Fibroblast of skin of right quadriceps (primary cell): ENCODE measurements at regions not wholly inside any gene's neighbourhood (a gene's known extent, or its start where the extent isn't known, plus 50 kb on each side); places are given as distances from the start of the nearest gene placed in this dataset.

Experiments
- DNase-seq: peaks from one replicate; pipeline ENCODE4 v3.0.0-alpha.2; 2013

GRCh38 chr10:10923029-10923651, 94.5 kb upstream of the CELF2 start:
- DNase-seq, result no peak

- DNase-seq, result no peak
Observed at GRCh38 chr10:10925667-10926066, 92.0 kb upstream of the CELF2 start.

- no peak for DNase-seq
Observed at GRCh38 chr10:10927608-10928007, 90.1 kb upstream of the CELF2 start.

GRCh38 chr10:10930979-10931743, 86.5 kb upstream of the CELF2 start:
- DNase-seq, result no peak

GRCh38 chr10:10935032-10935431, 82.6 kb upstream of the CELF2 start:
- no peak for DNase-seq

GRCh38 chr10:10938676-10939075, 79.0 kb upstream of the CELF2 start:
- DNase-seq, result no peak

- DNase-seq, result no peak
Observed at GRCh38 chr10:10941127-10941730, 76.4 kb upstream of the CELF2 start.

- DNase-seq, result peak; percentile 11
Observed at GRCh38 chr10:10942441-10942840, 75.2 kb upstream of the CELF2 start.

- DNase-seq, result no peak
Observed at GRCh38 chr10:10946081-10946480, 71.6 kb upstream of the CELF2 start.

GRCh38 chr10:10946801-10947200, 70.9 kb upstream of the CELF2 start:
- no peak for DNase-seq

GRCh38 chr10:10951675-10952074, 66.0 kb upstream of the CELF2 start:
- no peak for DNase-seq

GRCh38 chr10:10952800-10953199, 64.9 kb upstream of the CELF2 start:
- DNase-seq, result no peak

GRCh38 chr10:10956681-10957542, 60.8 kb upstream of the CELF2 start:
- no peak for DNase-seq

GRCh38 chr10:10958041-10958440, 59.6 kb upstream of the CELF2 start:
- no peak for DNase-seq

GRCh38 chr10:10959666-10960065, 58.0 kb upstream of the CELF2 start:
- DNase-seq, result no peak

- DNase-seq, result no peak
Observed at GRCh38 chr10:10960534-10960933, 57.1 kb upstream of the CELF2 start.

GRCh38 chr10:10961072-10961471, 56.6 kb upstream of the CELF2 start:
- DNase-seq, result no peak

- DNase-seq, result no peak
Observed at GRCh38 chr10:10967029-10967428, 50.6 kb upstream of the CELF2 start.

GRCh38 chr10:10967581-10968256, 50.0 kb upstream of the CELF2 start:
- DNase-seq, result no peak
